GM10266 (cell line): ENCODE measurements at regions not wholly inside any gene's neighbourhood (a gene's known extent, or its start where the extent isn't known, plus 50 kb on each side); places are given as distances from the start of the nearest gene placed in this dataset.

Source experiments
- DNase-seq: peaks from one replicate; pipeline ENCODE4 v3.0.0; 2012; ENCODE audit errors: extremely low spot score
- CTCF ChIP-seq: IDR thresholded peaks from 2 replicates; pipeline ENCODE4 v1.5.1; 2012; ENCODE audit warnings: mild to moderate bottlenecking, low read depth; ENCODE audit not compliant: control insufficient read depth, insufficient read depth; ENCODE audit errors: missing control alignments

- TF ChIP-seq CTCF, result no peak
- no peak for DNase-seq
Measured at GRCh38 chr13:90564566-90564965, 782.9 kb upstream of the MIR17HG start.

- TF ChIP-seq CTCF, result no peak
- DNase-seq, result no peak
Measured at GRCh38 chr13:90565985-90566713, 781.3 kb upstream of the MIR17HG start.

GRCh38 chr13:90568165-90568564 is 779.3 kb upstream of the MIR17HG start:
- no peak for DNase-seq
- TF ChIP-seq CTCF, result no peak

- TF ChIP-seq CTCF, result no peak
- DNase-seq, result no peak
Measured at GRCh38 chr13:90576067-90576466, 771.4 kb upstream of the MIR17HG start.

GRCh38 chr13:90577726-90578125 is 769.8 kb upstream of the MIR17HG start:
- TF ChIP-seq CTCF, result no peak
- DNase-seq, result no peak

GRCh38 chr13:90585392-90585791 is 762.1 kb upstream of the MIR17HG start:
- DNase-seq, result no peak
- TF ChIP-seq CTCF, result no peak

- no peak for TF ChIP-seq CTCF
- DNase-seq, result no peak
Measured at GRCh38 chr13:90591260-90591926, 756.1 kb upstream of the MIR17HG start.
